ENCODE measurements at regions not wholly inside any gene's neighbourhood (a gene's known extent, or its start where the extent isn't known, plus 50 kb on each side); places are given as distances from the start of the nearest gene placed in this dataset.

DNA sequence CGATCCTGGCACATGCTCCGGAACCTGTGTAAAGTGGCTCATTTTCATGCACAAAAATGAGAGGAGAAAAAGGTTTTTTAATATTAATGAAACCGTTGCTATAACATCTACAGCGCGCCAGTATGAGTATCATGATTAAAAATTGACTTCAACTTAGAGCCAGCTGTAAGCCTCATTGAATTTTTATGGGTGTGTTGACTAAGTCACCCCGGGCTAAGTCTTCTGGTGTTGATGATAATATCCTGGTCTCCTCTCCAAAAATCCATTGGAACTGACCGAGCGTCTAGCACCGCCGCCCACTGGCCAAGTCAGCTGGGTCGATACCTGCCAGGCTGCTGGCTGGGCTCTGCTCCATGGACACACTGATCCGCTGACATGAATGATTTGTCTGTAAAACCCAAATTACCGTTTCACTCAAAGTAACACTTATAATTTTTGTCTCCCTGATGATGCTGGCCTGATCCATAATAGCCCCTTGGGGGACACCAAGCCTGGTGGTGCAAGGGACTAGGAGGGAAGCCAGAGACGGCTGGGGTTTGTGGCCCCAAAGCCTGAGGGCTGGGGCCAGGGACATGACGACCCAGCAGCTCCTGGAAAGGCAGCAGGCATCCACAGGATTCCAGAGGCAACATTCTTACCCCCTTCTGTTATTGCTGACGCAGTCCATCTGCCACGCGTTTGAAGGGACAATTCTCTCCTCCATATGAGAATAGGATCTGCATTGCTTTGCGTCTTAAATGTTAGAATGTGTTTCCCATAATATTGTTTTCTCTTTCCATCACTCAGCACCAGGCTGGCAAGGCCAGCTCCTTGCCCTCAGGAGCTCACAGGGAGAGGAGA is 131.0 kb upstream of the PPP2R2D start:
- Histone ChIP-seq H2BK12ac (ENCODE audit: low read length in 2 of 2) (no peak overlapping the region), H3K4ac (ENCODE audit: low read depth in 1 of 2, low read length in 2 of 2) (no peak overlapping the region), H2BK120ac (ENCODE audit: low read depth, low read length) (no peak overlapping the region), H3K4me2 (ENCODE audit: low read length, poor library complexity, severe bottlenecking) (no peak overlapping the region), H3K79me1 (replicated peaks; ENCODE audit: low read length, poor library complexity, severe bottlenecking) (no peaks in the 10 kb centered on the region), H3K9ac (ENCODE audit: low read length) (no peak overlapping the region), H3K23ac (ENCODE audit: low read length in 2 of 2) (no peak overlapping the region), H3K18ac (ENCODE audit: low read depth in 1 of 2, low read length in 2 of 2) (no peak overlapping the region), H2AFZ (ENCODE audit: low read depth, low read length) (no peak overlapping the region), H3K27me3 (ENCODE audit: control insufficient read depth in 1 of 2, insufficient read depth in 1 of 2, low read length in 2 of 2) (peaks cover 0 to 4% of the 10 kb centered on the region in 2 experiments), H2BK15ac (ENCODE audit: low read depth, poor library complexity, severe bottlenecking) (no peak overlapping the region), H3K4me3 (ENCODE audit: insufficient read depth in 1 of 2, low read depth in 1 of 2, low read length in 2 of 2) (no peak overlapping the region), H4K8ac (ENCODE audit: low read length) (no peak overlapping the region), H2BK5ac (ENCODE audit: low read depth, low read length, poor library complexity, severe bottlenecking) (no peak overlapping the region), H3K9me3 (ENCODE audit: control insufficient read depth, low read length) (no peaks in the 10 kb centered on the region), H3K36me3 (ENCODE audit: control insufficient read depth in 1 of 2, insufficient read depth in 2 of 2, low read depth in 1 of 2, low read length in 2 of 2) (no peaks in the 10 kb centered on the region), H4K91ac (ENCODE audit: low read length) (no peak overlapping the region), H3K27ac (ENCODE audit: low read length, poor library complexity, severe bottlenecking) (no peak overlapping the region), H2AK5ac (ENCODE audit: low read length, severe bottlenecking) (no peak overlapping the region), H3K14ac (ENCODE audit: low read length in 2 of 2) (no peak overlapping the region), H3K4me1 (ENCODE audit: control insufficient read depth, insufficient read depth, low read depth, low read length) (no peaks in the 10 kb centered on the region)
- no peak for DNase-seq
- WGBS = 81% methylated on average over 19 of the region's 19 CpGs

- no peaks in the 10 kb centered on the region for H3K4me1 ChIP-seq (ENCODE audit: control insufficient read depth, insufficient read depth, low read depth, low read length)
- no peak overlapping the region for H2BK120ac ChIP-seq (ENCODE audit: low read depth, low read length)
- H2BK12ac ChIP-seq (ENCODE audit: low read length in 2 of 2) = no peak overlapping the region
- no peak overlapping the region for H3K27ac ChIP-seq (ENCODE audit: low read length, poor library complexity, severe bottlenecking)
- peaks cover 3% of the 10 kb centered on the region for H3K9me3 ChIP-seq (ENCODE audit: control insufficient read depth, low read length)
- H4K91ac ChIP-seq (ENCODE audit: low read length) = no peak overlapping the region
- H3K4me2 ChIP-seq (ENCODE audit: low read length, poor library complexity, severe bottlenecking) = no peak overlapping the region
- H2BK15ac ChIP-seq (ENCODE audit: low read depth, poor library complexity, severe bottlenecking) = no peak overlapping the region
- H3K18ac ChIP-seq (ENCODE audit: low read depth in 1 of 2, low read length in 2 of 2) = no peak overlapping the region
- H3K9ac ChIP-seq (ENCODE audit: low read length) = no peak overlapping the region
- H3K36me3 ChIP-seq (ENCODE audit: control insufficient read depth in 1 of 2, insufficient read depth in 2 of 2, low read depth in 1 of 2, low read length in 2 of 2) = no peaks in the 10 kb centered on the region
- H3K23ac ChIP-seq (ENCODE audit: low read length in 2 of 2) = no peak overlapping the region
- whole genome bisulfite sequencing = 81% methylated on average over 20 of the region's 21 CpGs
- DNase-seq = no peak
- H2AK5ac ChIP-seq (ENCODE audit: low read length, severe bottlenecking) = no peak overlapping the region
- H2AFZ ChIP-seq (ENCODE audit: low read depth, low read length) = no peak overlapping the region
- H3K4ac ChIP-seq (ENCODE audit: low read depth in 1 of 2, low read length in 2 of 2) = no peak overlapping the region
- H2BK5ac ChIP-seq (ENCODE audit: low read depth, low read length, poor library complexity, severe bottlenecking) = no peak overlapping the region
- H4K8ac ChIP-seq (ENCODE audit: low read length) = no peak overlapping the region
- H3K14ac ChIP-seq (ENCODE audit: low read length in 2 of 2) = no peak overlapping the region
- H3K4me3 ChIP-seq (ENCODE audit: insufficient read depth in 1 of 2, low read depth in 1 of 2, low read length in 2 of 2) = no peak overlapping the region
- H3K27me3 ChIP-seq (ENCODE audit: control insufficient read depth in 1 of 2, insufficient read depth in 1 of 2, low read length in 2 of 2) = peaks cover 0 to 4% of the 10 kb centered on the region in 2 experiments
- no peaks in the 10 kb centered on the region for H3K79me1 ChIP-seq (replicated peaks; ENCODE audit: low read length, poor library complexity, severe bottlenecking)
These were observed 129.7 kb upstream of the PPP2R2D start for GRCh38 chr10:131770946-131771633.

GRCh38 chr10:131771634-131772358 is 129.0 kb upstream of the PPP2R2D start:
- 85% methylated on average over 13 of the region's 16 CpGs for WGBS
- Histone ChIP-seq H3K14ac (ENCODE audit: low read length in 2 of 2) (no peak overlapping the region), H3K27ac (ENCODE audit: low read length, poor library complexity, severe bottlenecking) (no peak overlapping the region), H4K91ac (ENCODE audit: low read length) (no peak overlapping the region), H3K4me1 (ENCODE audit: control insufficient read depth, insufficient read depth, low read depth, low read length) (no peaks in the 10 kb centered on the region), H3K23ac (ENCODE audit: low read length in 2 of 2) (no peak overlapping the region), H2BK5ac (ENCODE audit: low read depth, low read length, poor library complexity, severe bottlenecking) (no peak overlapping the region), H3K4ac (ENCODE audit: low read depth in 1 of 2, low read length in 2 of 2) (no peak overlapping the region), H3K36me3 (ENCODE audit: control insufficient read depth in 1 of 2, insufficient read depth in 2 of 2, low read depth in 1 of 2, low read length in 2 of 2) (no peaks in the 10 kb centered on the region), H3K4me3 (ENCODE audit: insufficient read depth in 1 of 2, low read depth in 1 of 2, low read length in 2 of 2) (no peak overlapping the region), H2BK120ac (ENCODE audit: low read depth, low read length) (no peak overlapping the region), H2AFZ (ENCODE audit: low read depth, low read length) (no peak overlapping the region), H3K18ac (ENCODE audit: low read depth in 1 of 2, low read length in 2 of 2) (no peak overlapping the region), H2AK5ac (ENCODE audit: low read length, severe bottlenecking) (no peak overlapping the region), H3K79me1 (replicated peaks; ENCODE audit: low read length, poor library complexity, severe bottlenecking) (no peaks in the 10 kb centered on the region), H2BK12ac (ENCODE audit: low read length in 2 of 2) (no peak overlapping the region), H2BK15ac (ENCODE audit: low read depth, poor library complexity, severe bottlenecking) (no peak overlapping the region), H4K8ac (ENCODE audit: low read length) (no peak overlapping the region), H3K27me3 (ENCODE audit: control insufficient read depth in 1 of 2, insufficient read depth in 1 of 2, low read length in 2 of 2) (peaks cover 0 to 4% of the 10 kb centered on the region in 2 experiments), H3K9me3 (ENCODE audit: control insufficient read depth, low read length) (peaks cover 10% of the 10 kb centered on the region), H3K9ac (ENCODE audit: low read length) (no peak overlapping the region), H3K4me2 (ENCODE audit: low read length, poor library complexity, severe bottlenecking) (no peak overlapping the region)
- no peak for DNase-seq

DNA sequence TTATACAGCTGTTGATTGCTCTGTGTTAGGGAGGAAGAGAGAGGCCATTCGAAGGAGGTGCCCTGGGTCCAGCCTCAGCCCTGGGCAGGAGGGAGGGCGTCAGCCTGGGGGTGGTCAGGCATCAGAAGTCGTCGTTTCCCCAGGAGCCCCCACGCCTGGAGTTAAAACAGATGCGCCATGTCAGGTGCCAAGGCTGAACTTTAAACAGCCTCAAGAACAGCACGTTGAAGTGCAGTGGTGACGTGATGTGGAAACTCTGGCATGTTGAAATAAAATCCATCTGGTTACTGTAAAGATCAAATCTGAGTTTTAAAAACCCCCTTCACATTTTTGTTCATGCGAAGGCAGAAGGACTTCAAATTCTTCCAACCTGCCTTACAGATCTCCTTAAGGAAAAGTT is 128.4 kb upstream of the PPP2R2D start:
- Histone ChIP-seq H3K36me3 (ENCODE audit: control insufficient read depth in 1 of 2, insufficient read depth in 2 of 2, low read depth in 1 of 2, low read length in 2 of 2) (no peaks in the 10 kb centered on the region), H3K18ac (ENCODE audit: low read depth in 1 of 2, low read length in 2 of 2) (no peak overlapping the region), H3K27ac (ENCODE audit: low read length, poor library complexity, severe bottlenecking) (no peak overlapping the region), H3K9me3 (ENCODE audit: control insufficient read depth, low read length) (peaks cover 16% of the 10 kb centered on the region), H3K27me3 (ENCODE audit: control insufficient read depth in 1 of 2, insufficient read depth in 1 of 2, low read length in 2 of 2) (peaks cover 0 to 4% of the 10 kb centered on the region in 2 experiments), H2BK5ac (ENCODE audit: low read depth, low read length, poor library complexity, severe bottlenecking) (no peak overlapping the region), H3K4me1 (ENCODE audit: control insufficient read depth, insufficient read depth, low read depth, low read length) (no peaks in the 10 kb centered on the region), H3K9ac (ENCODE audit: low read length) (no peak overlapping the region), H2AK5ac (ENCODE audit: low read length, severe bottlenecking) (no peak overlapping the region), H2BK120ac (ENCODE audit: low read depth, low read length) (no peak overlapping the region), H2BK12ac (ENCODE audit: low read length in 2 of 2) (no peak overlapping the region), H3K23ac (ENCODE audit: low read length in 2 of 2) (no peak overlapping the region), H4K91ac (ENCODE audit: low read length) (no peak overlapping the region), H3K4me3 (ENCODE audit: insufficient read depth in 1 of 2, low read depth in 1 of 2, low read length in 2 of 2) (no peak overlapping the region), H2AFZ (ENCODE audit: low read depth, low read length) (no peak overlapping the region), H3K4me2 (ENCODE audit: low read length, poor library complexity, severe bottlenecking) (no peak overlapping the region), H3K14ac (ENCODE audit: low read length in 2 of 2) (no peak overlapping the region), H3K4ac (ENCODE audit: low read depth in 1 of 2, low read length in 2 of 2) (no peak overlapping the region), H2BK15ac (ENCODE audit: low read depth, poor library complexity, severe bottlenecking) (no peak overlapping the region), H3K79me1 (replicated peaks; ENCODE audit: low read length, poor library complexity, severe bottlenecking) (no peaks in the 10 kb centered on the region), H4K8ac (ENCODE audit: low read length) (no peak overlapping the region)
- WGBS = 79% methylated on average over 7 of the region's 9 CpGs
- no peak for DNase-seq
